ENCODE measurements at regions not wholly inside any gene's neighbourhood (a gene's known extent, or its start where the extent isn't known, plus 50 kb on each side); places are given as distances from the start of the nearest gene placed in this dataset.

DNA sequence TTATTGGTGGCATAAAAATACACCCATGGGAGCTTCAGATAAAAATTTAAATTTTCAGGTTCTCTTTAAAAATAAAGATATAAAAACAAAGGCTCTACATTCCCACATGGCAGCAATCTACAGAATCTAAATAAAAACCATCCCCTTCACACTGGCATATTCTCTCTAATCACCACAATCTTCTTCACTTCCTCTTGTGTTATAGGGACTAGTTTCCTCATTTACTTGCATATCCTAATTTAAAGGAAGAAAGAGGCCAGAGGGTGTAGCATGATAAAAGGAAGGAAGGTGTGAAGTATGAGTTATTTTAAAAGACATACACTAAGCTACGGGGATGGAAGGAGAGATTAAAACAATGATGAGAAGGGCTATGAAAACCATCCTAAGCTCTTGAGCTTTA is 390.5 kb downstream of the ZNF608 start:
- Histone ChIP-seq H3K9me3 (no peaks in the 10 kb centered on the region), H3K4me3 (no peak overlapping the region), H3K4me1 (no peaks in the 10 kb centered on the region), H3K36me3 (no peaks in the 10 kb centered on the region), H3K27ac (no peak overlapping the region), H3K27me3 (no peaks in the 10 kb centered on the region)
- WGBS: 78% methylated on average over 1 of the region's 1 CpG
- DNase-seq (ENCODE audit: low spot score in 2 of 2): no peak
- TF ChIP-seq POLR2A (IDR thresholded peaks at IDR 0.05): no peak
- TF ChIP-seq EP300 (IDR thresholded peaks at IDR 0.05): no peak
- TF ChIP-seq, protein P1, sequence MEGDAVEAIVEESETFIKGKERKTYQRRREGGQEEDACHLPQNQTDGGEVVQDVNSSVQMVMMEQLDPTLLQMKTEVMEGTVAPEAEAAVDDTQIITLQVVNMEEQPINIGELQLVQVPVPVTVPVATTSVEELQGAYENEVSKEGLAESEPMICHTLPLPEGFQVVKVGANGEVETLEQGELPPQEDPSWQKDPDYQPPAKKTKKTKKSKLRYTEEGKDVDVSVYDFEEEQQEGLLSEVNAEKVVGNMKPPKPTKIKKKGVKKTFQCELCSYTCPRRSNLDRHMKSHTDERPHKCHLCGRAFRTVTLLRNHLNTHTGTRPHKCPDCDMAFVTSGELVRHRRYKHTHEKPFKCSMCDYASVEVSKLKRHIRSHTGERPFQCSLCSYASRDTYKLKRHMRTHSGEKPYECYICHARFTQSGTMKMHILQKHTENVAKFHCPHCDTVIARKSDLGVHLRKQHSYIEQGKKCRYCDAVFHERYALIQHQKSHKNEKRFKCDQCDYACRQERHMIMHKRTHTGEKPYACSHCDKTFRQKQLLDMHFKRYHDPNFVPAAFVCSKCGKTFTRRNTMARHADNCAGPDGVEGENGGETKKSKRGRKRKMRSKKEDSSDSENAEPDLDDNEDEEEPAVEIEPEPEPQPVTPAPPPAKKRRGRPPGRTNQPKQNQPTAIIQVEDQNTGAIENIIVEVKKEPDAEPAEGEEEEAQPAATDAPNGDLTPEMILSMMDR (IDR thresholded peaks at IDR 0.05): no peak
- no peak for TF ChIP-seq POLR2AphosphoS5 (IDR thresholded peaks at IDR 0.05)

DNA sequence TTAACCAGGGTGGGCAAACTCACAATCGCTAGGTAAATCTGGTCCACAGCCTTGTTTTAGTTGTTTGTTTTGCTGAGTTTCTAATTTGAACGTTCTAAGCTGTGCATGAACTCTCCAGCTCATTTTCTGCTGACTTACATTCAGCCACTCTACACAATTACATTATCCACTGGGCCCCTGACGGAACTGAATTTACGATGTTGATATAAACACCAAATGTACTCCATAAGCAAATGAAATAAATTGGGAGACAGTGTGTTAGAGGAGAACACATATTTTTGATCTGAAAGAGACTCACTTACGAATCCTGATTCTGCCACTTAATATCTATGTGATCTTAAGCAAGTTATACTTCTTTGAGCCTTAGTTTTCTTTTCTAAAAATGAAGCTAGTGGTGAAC is 393.4 kb downstream of the ZNF608 start:
- H3K27me3 ChIP-seq: no peaks in the 10 kb centered on the region

DNA sequence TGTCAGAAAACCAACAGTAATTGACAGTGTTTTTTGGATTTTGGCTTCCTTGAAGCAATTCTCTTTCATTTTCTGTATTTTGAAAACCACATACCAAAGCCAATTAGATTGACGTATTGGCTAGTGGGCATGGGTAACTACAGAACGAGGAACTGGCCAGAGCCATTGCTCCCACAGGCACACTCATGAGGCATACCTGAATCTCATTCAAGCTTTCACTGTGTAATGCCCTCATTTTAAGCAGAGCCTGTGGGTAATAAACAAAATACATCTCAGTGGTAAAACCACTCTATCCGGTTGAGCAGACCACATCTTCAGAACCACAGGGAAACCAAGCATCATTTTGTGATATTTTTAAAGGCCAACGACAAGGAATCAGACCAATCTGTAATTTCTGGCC is 394.1 kb downstream of the ZNF608 start:
- TF ChIP-seq POLR2AphosphoS5 (IDR thresholded peaks at IDR 0.05) (no peak), EP300 (IDR thresholded peaks at IDR 0.05) (no peak), POLR2A (IDR thresholded peaks at IDR 0.05) (no peak)
- TF ChIP-seq, protein P1 (IDR thresholded peaks at IDR 0.05): no peak
- H3K27ac ChIP-seq: no peak overlapping the region
- WGBS: 64% methylated on average over 4 of the region's 4 CpGs
- H3K4me1 ChIP-seq: peaks cover 4% of the 10 kb centered on the region
- H3K9me3 ChIP-seq: no peaks in the 10 kb centered on the region
- no peaks in the 10 kb centered on the region for H3K36me3 ChIP-seq
- H3K4me3 ChIP-seq: no peak overlapping the region
- no peak for DNase-seq (ENCODE audit: low spot score in 2 of 2)
- H3K27me3 ChIP-seq: no peaks in the 10 kb centered on the region

More for the DNA sequence above, 393.4 kb downstream of the ZNF608 start:
- H3K9me3 ChIP-seq: no peaks in the 10 kb centered on the region
- TF ChIP-seq POLR2AphosphoS5 (IDR thresholded peaks at IDR 0.05): no peak
- TF ChIP-seq EP300 (IDR thresholded peaks at IDR 0.05): no peak
- TF ChIP-seq POLR2A (IDR thresholded peaks at IDR 0.05): no peak
- TF ChIP-seq, protein P1 (IDR thresholded peaks at IDR 0.05): no peak
- H3K36me3 ChIP-seq: no peaks in the 10 kb centered on the region
- 89% methylated on average over 5 of the region's 5 CpGs for WGBS
- H3K27ac ChIP-seq: no peak overlapping the region
- peaks cover 4% of the 10 kb centered on the region for H3K4me1 ChIP-seq
- DNase-seq (ENCODE audit: low spot score in 2 of 2): no peak
- no peak overlapping the region for H3K4me3 ChIP-seq

DNA sequence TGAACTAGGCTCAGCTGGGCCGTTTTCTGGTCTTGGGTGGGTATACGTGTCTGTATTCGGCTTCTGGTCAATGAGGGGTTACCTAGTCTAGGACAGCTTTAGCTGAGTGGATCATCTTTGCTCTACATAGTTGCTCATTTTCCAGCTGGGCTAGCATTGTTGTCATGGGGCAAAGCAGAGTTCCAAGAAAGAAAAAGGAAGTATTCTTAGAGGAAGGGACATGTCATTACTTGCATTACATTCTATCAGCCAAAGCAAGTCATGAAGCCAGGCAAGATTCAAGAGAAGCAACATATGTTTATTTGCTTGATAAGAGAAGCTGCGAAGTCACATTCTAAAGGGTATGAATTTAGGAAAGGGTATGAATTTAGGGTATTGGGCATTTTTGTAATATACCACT is 396.5 kb downstream of the ZNF608 start:
- Histone ChIP-seq H3K9me3 (no peaks in the 10 kb centered on the region), H3K27ac (no peak overlapping the region), H3K4me3 (no peak overlapping the region), H3K36me3 (no peaks in the 10 kb centered on the region), H3K27me3 (no peaks in the 10 kb centered on the region), H3K4me1 (peaks cover 4% of the 10 kb centered on the region)
- TF ChIP-seq, protein P1 (IDR thresholded peaks at IDR 0.05): no peak
- TF ChIP-seq POLR2A (IDR thresholded peaks at IDR 0.05) (no peak), EP300 (IDR thresholded peaks at IDR 0.05) (no peak), POLR2AphosphoS5 (IDR thresholded peaks at IDR 0.05) (no peak)
- DNase-seq (ENCODE audit: low spot score in 2 of 2): no peak
- WGBS: 74% methylated on average over 4 of the region's 4 CpGs

DNA sequence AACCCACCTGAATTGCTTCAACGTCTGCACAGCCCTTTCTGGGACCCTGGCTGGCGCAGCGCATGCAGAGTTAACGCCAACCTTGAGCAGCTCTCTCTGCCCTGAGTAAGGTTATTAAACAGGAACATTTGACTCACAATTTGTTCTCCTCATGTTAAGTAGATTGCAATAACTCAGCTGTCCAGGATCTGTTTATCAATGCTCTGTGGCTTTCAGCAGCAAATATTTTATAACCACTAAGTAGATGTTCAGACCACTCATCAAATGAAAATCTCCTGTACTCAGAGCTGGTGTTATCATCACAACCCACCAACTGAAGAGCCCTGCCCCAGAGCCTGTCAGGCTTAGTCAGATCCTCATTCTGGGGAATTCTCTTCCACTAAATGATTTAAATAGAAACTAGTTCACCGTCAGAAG is 403.0 kb downstream of the ZNF608 start:
- no peaks in the 10 kb centered on the region for H3K9me3 ChIP-seq
- WGBS: 72% methylated on average over 5 of the region's 5 CpGs
- H3K27ac ChIP-seq: no peak overlapping the region
- no peaks in the 10 kb centered on the region for H3K36me3 ChIP-seq
- DNase-seq (ENCODE audit: low spot score in 2 of 2): no peak
- TF ChIP-seq, protein P1 (IDR thresholded peaks at IDR 0.05): no peak
- TF ChIP-seq POLR2A (IDR thresholded peaks at IDR 0.05): no peak
- TF ChIP-seq EP300 (IDR thresholded peaks at IDR 0.05): no peak
- no peak for TF ChIP-seq POLR2AphosphoS5 (IDR thresholded peaks at IDR 0.05)
- H3K4me1 ChIP-seq: peaks cover 15% of the 10 kb centered on the region
- H3K27me3 ChIP-seq: no peaks in the 10 kb centered on the region
- H3K4me3 ChIP-seq: no peak overlapping the region
